Osteocyte (in vitro differentiated cells): ENCODE measurements at regions not wholly inside any gene's neighbourhood (a gene's known extent, or its start where the extent isn't known, plus 50 kb on each side); places are given as distances from the start of the nearest gene placed in this dataset.

ENCODE experiments used
- DNase-seq: peaks from one replicate; pipeline ENCODE4 v3.0.0; 2021; ENCODE audit warnings: mixed read lengths; ENCODE audit not compliant: unreplicated experiment; ENCODE audit errors: extremely low spot score
- H3K27ac Mint-ChIP-seq: one replicate; pipeline ENCODE4 v1.8.0; 2021; ENCODE audit warnings: mild to moderate bottlenecking, mixed read lengths; ENCODE audit not compliant: unreplicated experiment
- H3K27me3 Mint-ChIP-seq: one replicate; pipeline ENCODE4 v1.8.0; 2021; ENCODE audit warnings: mixed read lengths; ENCODE audit not compliant: unreplicated experiment
- H3K36me3 Mint-ChIP-seq: one replicate; pipeline ENCODE4 v1.8.0; 2021; ENCODE audit warnings: mixed read lengths; ENCODE audit not compliant: unreplicated experiment
- H3K4me1 Mint-ChIP-seq: one replicate; pipeline ENCODE4 v1.8.0; 2021; ENCODE audit warnings: mixed read lengths; ENCODE audit not compliant: unreplicated experiment
- H3K4me3 Mint-ChIP-seq: one replicate; pipeline ENCODE4 v1.8.0; 2021; ENCODE audit warnings: mild to moderate bottlenecking, moderate library complexity, mixed read lengths; ENCODE audit not compliant: unreplicated experiment
- H3K9me3 Mint-ChIP-seq: one replicate; pipeline ENCODE4 v1.8.0; 2021; ENCODE audit warnings: mixed read lengths; ENCODE audit not compliant: unreplicated experiment
- TF ChIP-seq, protein P1 (sequence below): fragments of 200-600 bp; sonication (generic); IDR thresholded peaks from 2 replicates; pipeline ENCODE4 v1.5.0; 2021; ENCODE audit warnings: antibody characterized with exemption, mild to moderate bottlenecking, moderate library complexity

GRCh38 chr4:165548702-165549101 lies 169.9 kb downstream of the CPE start:
- Mint-ChIP-seq H3K4me1 (no peaks in the 10 kb centered on the region), H3K4me3 (no peak overlapping the region), H3K9me3 (no peaks in the 10 kb centered on the region), H3K27ac (no peak overlapping the region), H3K36me3 (no peaks in the 10 kb centered on the region), H3K27me3 (no peaks in the 10 kb centered on the region)
- no peak for DNase-seq
- TF ChIP-seq, protein P1, sequence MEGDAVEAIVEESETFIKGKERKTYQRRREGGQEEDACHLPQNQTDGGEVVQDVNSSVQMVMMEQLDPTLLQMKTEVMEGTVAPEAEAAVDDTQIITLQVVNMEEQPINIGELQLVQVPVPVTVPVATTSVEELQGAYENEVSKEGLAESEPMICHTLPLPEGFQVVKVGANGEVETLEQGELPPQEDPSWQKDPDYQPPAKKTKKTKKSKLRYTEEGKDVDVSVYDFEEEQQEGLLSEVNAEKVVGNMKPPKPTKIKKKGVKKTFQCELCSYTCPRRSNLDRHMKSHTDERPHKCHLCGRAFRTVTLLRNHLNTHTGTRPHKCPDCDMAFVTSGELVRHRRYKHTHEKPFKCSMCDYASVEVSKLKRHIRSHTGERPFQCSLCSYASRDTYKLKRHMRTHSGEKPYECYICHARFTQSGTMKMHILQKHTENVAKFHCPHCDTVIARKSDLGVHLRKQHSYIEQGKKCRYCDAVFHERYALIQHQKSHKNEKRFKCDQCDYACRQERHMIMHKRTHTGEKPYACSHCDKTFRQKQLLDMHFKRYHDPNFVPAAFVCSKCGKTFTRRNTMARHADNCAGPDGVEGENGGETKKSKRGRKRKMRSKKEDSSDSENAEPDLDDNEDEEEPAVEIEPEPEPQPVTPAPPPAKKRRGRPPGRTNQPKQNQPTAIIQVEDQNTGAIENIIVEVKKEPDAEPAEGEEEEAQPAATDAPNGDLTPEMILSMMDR = no peak

GRCh38 chr4:165553221-165553810 lies 174.5 kb downstream of the CPE start:
- Mint-ChIP-seq H3K4me3 (no peak overlapping the region), H3K27me3 (no peaks in the 10 kb centered on the region), H3K36me3 (no peaks in the 10 kb centered on the region), H3K9me3 (peaks cover 3% of the 10 kb centered on the region), H3K27ac (no peak overlapping the region), H3K4me1 (peaks cover 2% of the 10 kb centered on the region)
- TF ChIP-seq, protein P1 = no peak
- no peak for DNase-seq

DNA sequence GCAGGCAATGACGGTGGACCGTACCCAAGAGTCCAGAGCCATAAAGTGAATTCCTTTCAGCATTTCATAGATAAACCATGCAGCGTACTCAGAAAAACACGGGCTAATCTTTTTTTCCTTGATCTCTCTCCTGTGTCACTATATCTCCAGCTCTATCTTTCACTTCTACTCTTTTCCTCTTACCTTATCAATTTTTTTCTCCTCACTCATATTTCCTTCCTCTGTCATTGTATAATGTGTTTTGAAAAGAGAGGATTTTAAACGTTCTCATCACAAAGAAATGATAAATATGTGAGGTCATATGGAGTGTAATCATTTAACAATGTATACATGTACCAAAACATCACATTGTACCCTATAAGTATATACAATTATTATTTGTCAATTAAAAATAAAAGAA lies 176.5 kb downstream of the CPE start:
- no peak for DNase-seq
- Mint-ChIP-seq H3K9me3 (peaks cover 8% of the 10 kb centered on the region), H3K4me3 (no peak overlapping the region), H3K4me1 (peaks cover 2% of the 10 kb centered on the region), H3K27me3 (no peaks in the 10 kb centered on the region), H3K27ac (no peak overlapping the region), H3K36me3 (peaks cover 3% of the 10 kb centered on the region)
- TF ChIP-seq, protein P1 = no peak

- Mint-ChIP-seq H3K36me3 (peaks cover 8% of the 10 kb centered on the region), H3K9me3 (peaks cover 16% of the 10 kb centered on the region), H3K4me3 (no peak overlapping the region), H3K4me1 (peaks cover 2% of the 10 kb centered on the region), H3K27ac (no peak overlapping the region), H3K27me3 (no peaks in the 10 kb centered on the region)
- TF ChIP-seq, protein P1 = no peak
- no peak for DNase-seq
Observed at GRCh38 chr4:165556383-165556782, 177.6 kb downstream of the CPE start.

DNA sequence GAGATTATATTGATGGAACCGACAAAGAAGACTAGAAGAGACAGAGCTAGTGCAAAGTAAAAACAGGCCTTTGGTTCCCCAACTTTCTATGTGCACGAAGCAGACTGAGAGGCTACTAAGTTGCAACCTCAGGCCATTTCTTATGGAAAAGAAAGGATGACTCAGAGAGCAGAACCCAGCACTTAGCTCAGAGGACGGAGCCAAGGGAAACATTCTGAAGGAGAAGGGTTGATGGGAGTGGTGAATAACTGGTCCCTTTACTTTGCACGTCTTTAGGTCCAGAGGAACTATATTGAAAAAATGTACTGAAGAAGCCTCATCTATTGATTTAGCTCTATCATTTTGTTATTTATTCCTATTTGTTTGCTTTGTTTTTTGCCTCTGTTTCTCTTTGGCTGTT lies 182.1 kb downstream of the CPE start:
- no peaks in the 10 kb centered on the region for H3K27me3 Mint-ChIP-seq
- TF ChIP-seq, protein P1 = no peak
- H3K4me1 Mint-ChIP-seq = peaks cover 20% of the 10 kb centered on the region
- no peak overlapping the region for H3K27ac Mint-ChIP-seq
- no peak for DNase-seq
- H3K4me3 Mint-ChIP-seq = no peak overlapping the region
- H3K36me3 Mint-ChIP-seq = peaks cover 8% of the 10 kb centered on the region
- peaks cover 26% of the 10 kb centered on the region for H3K9me3 Mint-ChIP-seq
